Epithelial cell of proximal tubule (primary cell): ENCODE measurements at regions not wholly inside any gene's neighbourhood (a gene's known extent, or its start where the extent isn't known, plus 50 kb on each side); places are given as distances from the start of the nearest gene placed in this dataset.

Experiments
- DNase-seq: peaks from one replicate; pipeline ENCODE4 v3.0.0-alpha.2; 2011; ENCODE audit warnings: low read depth
- H3K4me3 ChIP-seq: 2 replicates; pipeline ENCODE4 v1.5.1; 2011; ENCODE audit warnings: low read depth, mild to moderate bottlenecking, low read length
- TF ChIP-seq, protein P1 (sequence below): conservative IDR thresholded peaks from 2 replicates; pipeline ENCODE4 v1.5.1; 2012; ENCODE audit warnings: low read depth, mild to moderate bottlenecking, low read length

GRCh38 chr7:98703916-98704315 is 86.8 kb downstream of the NPTX2 start:
- no peak for DNase-seq
- TF ChIP-seq, protein P1, sequence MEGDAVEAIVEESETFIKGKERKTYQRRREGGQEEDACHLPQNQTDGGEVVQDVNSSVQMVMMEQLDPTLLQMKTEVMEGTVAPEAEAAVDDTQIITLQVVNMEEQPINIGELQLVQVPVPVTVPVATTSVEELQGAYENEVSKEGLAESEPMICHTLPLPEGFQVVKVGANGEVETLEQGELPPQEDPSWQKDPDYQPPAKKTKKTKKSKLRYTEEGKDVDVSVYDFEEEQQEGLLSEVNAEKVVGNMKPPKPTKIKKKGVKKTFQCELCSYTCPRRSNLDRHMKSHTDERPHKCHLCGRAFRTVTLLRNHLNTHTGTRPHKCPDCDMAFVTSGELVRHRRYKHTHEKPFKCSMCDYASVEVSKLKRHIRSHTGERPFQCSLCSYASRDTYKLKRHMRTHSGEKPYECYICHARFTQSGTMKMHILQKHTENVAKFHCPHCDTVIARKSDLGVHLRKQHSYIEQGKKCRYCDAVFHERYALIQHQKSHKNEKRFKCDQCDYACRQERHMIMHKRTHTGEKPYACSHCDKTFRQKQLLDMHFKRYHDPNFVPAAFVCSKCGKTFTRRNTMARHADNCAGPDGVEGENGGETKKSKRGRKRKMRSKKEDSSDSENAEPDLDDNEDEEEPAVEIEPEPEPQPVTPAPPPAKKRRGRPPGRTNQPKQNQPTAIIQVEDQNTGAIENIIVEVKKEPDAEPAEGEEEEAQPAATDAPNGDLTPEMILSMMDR: no peak
- no peak overlapping the region for H3K4me3 ChIP-seq

- TF ChIP-seq, protein P1: no peak
- H3K4me3 ChIP-seq: no peak overlapping the region
- DNase-seq: no peak
Measured at GRCh38 chr7:98705626-98706025, 88.5 kb downstream of the NPTX2 start.

DNA sequence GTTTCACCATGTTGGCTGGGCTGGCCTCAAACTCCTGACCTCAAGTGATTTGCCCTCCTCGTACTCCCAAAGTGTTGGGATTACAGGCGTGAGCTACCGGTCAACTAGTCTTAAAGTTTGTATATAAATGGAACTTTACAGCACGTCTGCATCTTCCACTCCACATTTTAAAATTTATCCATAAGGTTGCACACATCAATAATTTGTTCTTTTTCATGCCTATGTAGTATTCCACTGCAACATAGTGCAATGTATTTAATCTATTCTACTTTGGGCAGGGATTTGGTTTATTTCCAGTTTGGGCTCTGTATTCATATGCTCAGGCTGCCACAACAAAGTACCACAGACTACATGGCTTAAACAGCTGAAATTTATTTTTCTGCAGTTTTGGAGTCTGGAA is 90.0 kb downstream of the NPTX2 start:
- TF ChIP-seq, protein P1: no peak
- H3K4me3 ChIP-seq: no peak overlapping the region
- no peak for DNase-seq

DNA sequence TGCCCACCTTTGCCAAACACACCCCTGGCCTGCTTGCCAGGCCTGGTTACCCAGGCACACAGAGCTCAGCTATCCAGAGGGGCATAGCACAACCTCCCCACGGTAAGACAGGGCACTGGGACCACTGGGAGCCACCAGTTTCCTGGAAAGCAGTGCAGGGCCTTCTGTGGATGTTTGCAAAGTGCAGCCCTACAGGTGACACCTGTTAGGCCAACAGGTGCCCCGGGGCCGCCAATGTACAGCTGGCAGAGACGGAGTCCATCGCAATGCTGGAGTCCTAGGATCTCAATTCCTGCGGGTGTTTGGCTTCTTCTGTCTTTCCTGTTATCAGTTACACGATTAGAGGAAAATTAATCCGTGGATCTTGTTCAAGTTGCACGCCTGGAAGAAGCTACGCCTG is 94.9 kb downstream of the NPTX2 start:
- no peak overlapping the region for H3K4me3 ChIP-seq
- no peak for DNase-seq
- TF ChIP-seq, protein P1: no peak

DNA sequence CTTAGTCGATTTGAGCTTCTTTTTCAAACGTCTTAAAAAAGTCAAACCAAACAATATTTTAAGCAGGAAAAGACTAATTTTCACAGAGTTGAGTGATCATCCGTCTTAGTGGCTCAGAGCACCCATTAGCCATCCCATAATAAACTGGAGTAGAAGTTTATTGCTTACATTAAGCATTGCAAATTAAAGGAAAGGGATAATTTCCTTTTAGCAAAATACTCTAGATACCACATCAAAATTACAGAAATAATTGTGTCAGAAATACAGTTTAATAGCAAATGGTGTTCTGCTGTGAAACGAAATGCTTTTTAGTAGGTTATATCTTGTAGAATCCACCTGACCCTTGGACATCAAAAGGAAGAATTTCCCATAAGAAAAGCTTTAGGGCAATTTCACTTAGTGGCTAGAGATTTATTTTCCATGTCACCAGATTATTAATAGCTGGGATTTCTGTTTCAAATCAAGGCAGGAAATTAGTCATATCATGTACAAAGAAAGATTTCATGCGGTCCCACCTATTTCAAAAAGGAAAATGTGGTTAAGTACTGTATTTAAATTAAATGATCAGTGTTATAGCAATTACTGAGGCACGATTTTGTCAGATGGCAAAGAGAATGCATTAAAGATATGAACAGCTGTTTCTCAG is 96.2 kb downstream of the NPTX2 start:
- TF ChIP-seq, protein P1: no peak
- no peak overlapping the region for H3K4me3 ChIP-seq
- DNase-seq: no peak

DNA sequence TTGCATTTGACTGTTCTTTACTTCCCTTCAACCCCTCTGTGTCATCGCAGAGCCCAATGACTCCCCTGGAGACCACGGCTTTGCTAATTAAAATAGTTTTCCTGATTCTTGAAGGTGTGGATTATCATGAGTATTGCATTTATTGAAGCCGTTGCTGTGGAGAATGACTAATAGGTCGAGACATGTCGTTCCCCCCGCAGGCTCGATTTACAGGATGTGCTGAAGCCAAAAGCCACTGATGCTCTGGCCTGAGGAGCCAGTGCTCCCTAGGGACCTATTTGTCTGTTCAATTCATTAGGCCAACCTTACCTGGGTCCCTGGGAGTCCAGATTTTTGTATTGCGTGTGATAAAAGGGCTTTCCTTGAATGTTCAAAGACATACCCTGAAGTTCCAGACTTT is 102.3 kb downstream of the NPTX2 start:
- no peak for DNase-seq
- TF ChIP-seq, protein P1: no peak
- H3K4me3 ChIP-seq: no peak overlapping the region

- TF ChIP-seq, protein P1: no peak
- no peak for DNase-seq
- H3K4me3 ChIP-seq: no peak overlapping the region
Measured at GRCh38 chr7:98722402-98722801, 105.3 kb downstream of the NPTX2 start.
